ENCODE measurements at regions not wholly inside any gene's neighbourhood (a gene's known extent, or its start where the extent isn't known, plus 50 kb on each side); places are given as distances from the start of the nearest gene placed in this dataset.

DNA sequence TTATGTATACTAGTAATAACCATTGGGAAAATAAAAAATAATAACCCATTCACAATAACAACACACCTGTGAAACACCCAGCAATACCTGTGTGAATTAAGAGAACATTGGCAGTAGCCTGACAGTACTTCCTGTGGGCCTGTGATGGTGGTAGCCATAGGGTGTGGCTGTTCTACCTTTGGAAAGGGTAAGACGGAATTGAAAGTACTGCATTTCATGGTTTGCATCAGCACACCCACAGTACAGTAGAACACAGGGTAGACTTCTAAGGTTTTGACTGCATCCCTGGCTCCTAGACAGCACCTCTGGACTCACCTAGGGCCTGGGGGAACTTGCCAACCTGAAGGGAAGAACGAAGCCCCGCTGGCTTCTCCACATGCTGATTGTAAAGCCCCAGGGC lies 279.8 kb downstream of the HTR1B start:
- TF ChIP-seq, protein P1, sequence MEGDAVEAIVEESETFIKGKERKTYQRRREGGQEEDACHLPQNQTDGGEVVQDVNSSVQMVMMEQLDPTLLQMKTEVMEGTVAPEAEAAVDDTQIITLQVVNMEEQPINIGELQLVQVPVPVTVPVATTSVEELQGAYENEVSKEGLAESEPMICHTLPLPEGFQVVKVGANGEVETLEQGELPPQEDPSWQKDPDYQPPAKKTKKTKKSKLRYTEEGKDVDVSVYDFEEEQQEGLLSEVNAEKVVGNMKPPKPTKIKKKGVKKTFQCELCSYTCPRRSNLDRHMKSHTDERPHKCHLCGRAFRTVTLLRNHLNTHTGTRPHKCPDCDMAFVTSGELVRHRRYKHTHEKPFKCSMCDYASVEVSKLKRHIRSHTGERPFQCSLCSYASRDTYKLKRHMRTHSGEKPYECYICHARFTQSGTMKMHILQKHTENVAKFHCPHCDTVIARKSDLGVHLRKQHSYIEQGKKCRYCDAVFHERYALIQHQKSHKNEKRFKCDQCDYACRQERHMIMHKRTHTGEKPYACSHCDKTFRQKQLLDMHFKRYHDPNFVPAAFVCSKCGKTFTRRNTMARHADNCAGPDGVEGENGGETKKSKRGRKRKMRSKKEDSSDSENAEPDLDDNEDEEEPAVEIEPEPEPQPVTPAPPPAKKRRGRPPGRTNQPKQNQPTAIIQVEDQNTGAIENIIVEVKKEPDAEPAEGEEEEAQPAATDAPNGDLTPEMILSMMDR (IDR thresholded peaks at IDR 0.05; ENCODE audit: low read depth, low read length): no peak
- H3K4me1 ChIP-seq: no peaks in the 10 kb centered on the region
- no peaks in the 10 kb centered on the region for H3K9me3 ChIP-seq
- H3K27me3 ChIP-seq: no peaks in the 10 kb centered on the region
- H3K4me3 ChIP-seq (ENCODE audit: low read depth, low read length): no peak overlapping the region
- DNase-seq: no peak
- no peaks in the 10 kb centered on the region for H3K36me3 ChIP-seq

DNA sequence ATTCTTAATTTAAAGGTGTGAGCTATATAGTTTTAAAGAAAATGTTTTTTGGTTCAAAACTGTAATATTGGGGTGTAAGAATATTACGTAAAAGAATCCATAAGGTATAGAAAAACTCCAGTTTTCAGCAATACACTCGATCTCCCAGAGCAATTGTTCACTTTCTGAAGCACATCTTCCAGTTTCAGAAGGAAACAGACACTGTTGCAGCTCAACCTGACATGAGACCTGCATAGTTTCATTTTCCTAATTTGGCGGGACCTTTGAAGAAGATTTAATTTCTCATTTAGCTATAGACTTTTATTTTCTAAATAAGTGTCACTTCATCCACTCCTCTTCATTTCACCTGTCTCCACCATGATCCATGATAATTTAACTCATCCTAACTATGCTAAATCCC lies 281.5 kb downstream of the HTR1B start:
- H3K36me3 ChIP-seq: no peaks in the 10 kb centered on the region
- no peak overlapping the region for H3K4me3 ChIP-seq (ENCODE audit: low read depth, low read length)
- DNase-seq: no peak
- no peaks in the 10 kb centered on the region for H3K4me1 ChIP-seq
- H3K9me3 ChIP-seq: no peaks in the 10 kb centered on the region
- H3K27me3 ChIP-seq: no peaks in the 10 kb centered on the region
- TF ChIP-seq, protein P1 (IDR thresholded peaks at IDR 0.05; ENCODE audit: low read depth, low read length): no peak

DNA sequence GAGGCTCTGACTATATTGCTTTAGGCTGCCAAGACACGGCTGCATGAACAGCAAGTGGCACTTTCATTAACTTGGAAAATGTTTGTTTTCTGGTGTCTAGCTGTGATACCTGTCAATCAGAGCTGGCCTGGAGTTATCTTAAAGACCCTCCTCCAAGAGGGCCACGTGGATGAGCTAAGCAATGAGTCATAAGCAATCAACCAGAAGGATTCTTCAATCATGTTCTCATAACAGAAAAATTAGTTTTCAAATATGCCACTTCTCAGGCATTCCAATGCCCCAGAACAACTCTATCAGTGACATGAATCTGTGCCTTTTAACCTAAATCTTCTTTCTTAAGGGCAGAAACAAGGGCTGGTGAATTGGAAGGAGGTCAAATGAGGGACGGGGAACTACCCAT lies 283.0 kb downstream of the HTR1B start:
- no peaks in the 10 kb centered on the region for H3K27me3 ChIP-seq
- H3K9me3 ChIP-seq: no peaks in the 10 kb centered on the region
- no peaks in the 10 kb centered on the region for H3K4me1 ChIP-seq
- H3K36me3 ChIP-seq: no peaks in the 10 kb centered on the region
- DNase-seq: no peak
- TF ChIP-seq, protein P1 (IDR thresholded peaks at IDR 0.05; ENCODE audit: low read depth, low read length): no peak
- no peak overlapping the region for H3K4me3 ChIP-seq (ENCODE audit: low read depth, low read length)

DNA sequence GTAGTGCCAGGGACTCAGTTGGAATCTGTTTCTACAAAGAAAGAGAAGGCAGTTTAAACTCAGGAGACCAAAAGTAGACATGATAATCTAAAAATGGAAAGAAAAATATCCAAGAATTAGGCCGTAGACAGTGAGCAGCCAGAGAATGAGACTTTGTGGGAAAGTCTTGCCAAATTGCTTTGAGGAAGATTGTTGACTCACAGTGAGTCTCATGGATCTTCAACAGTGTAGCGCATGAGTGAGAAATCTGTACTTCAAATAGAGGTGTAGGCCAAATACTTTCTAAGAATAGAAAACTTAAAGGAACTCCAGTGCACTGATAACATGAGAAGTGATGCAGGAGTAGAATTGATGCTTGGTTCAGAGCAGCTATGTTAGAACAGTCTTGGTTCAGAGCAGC lies 284.5 kb downstream of the HTR1B start:
- H3K27me3 ChIP-seq: no peaks in the 10 kb centered on the region
- H3K36me3 ChIP-seq: no peaks in the 10 kb centered on the region
- no peaks in the 10 kb centered on the region for H3K4me1 ChIP-seq
- no peak overlapping the region for H3K4me3 ChIP-seq (ENCODE audit: low read depth, low read length)
- TF ChIP-seq, protein P1 (IDR thresholded peaks at IDR 0.05; ENCODE audit: low read depth, low read length): no peak
- no peak for DNase-seq
- no peaks in the 10 kb centered on the region for H3K9me3 ChIP-seq

DNA sequence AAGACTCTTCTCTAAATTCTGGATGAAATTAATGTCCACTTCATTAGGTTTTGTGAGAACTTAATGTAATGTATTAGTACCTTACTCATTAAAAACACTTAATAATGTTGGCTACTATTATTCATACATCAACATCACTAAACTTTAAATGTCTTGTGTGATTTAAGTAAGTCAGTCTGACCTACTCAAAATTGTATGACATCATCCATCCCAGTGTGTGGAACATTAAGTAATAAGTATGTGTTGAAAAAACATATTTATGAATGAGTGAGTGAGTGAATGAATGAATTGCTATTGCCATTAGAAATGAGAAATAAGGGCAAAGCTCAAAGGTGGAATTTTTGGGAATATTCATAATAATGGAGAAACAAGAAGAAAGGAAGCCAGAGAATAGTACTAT lies 285.8 kb downstream of the HTR1B start:
- Histone ChIP-seq H3K27me3 (no peaks in the 10 kb centered on the region), H3K36me3 (no peaks in the 10 kb centered on the region), H3K9me3 (no peaks in the 10 kb centered on the region), H3K4me3 (ENCODE audit: low read depth, low read length) (no peak overlapping the region), H3K4me1 (no peaks in the 10 kb centered on the region)
- no peak for DNase-seq
- TF ChIP-seq, protein P1 (IDR thresholded peaks at IDR 0.05; ENCODE audit: low read depth, low read length): no peak

DNA sequence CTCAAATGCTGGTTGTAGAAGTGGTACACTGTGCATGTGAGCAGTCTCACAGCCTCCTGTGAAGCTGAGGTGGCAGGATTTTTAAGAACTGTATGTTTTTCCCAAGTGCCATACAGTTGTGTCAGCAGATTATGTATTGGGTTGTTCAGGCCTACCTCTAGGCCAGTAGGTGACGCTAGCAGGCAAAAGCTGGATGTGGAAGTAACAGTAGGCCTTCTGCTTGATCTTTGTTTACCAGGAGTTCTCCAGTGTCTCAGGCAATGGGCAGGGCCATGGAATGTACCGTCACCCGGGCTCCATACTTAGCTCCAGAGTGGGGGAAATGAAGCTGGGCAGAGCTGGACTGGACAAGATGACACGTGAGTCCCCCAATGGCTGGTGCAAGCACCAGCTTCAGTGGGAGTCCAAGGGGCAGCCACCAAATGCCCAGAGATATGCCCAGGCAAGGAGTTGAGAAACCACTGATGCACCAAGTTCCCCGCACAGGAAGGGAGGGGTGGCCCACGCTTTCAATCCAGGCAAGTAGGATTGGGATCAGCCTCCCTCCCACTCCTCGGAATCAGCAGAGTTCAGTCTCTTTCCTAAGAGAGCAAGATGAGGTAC lies 289.7 kb downstream of the HTR1B start:
- no peak overlapping the region for H3K4me3 ChIP-seq (ENCODE audit: low read depth, low read length)
- DNase-seq: peak; percentile 18

More for the DNA sequence above, 289.7 kb downstream of the HTR1B start:
- H3K9me3 ChIP-seq: no peaks in the 10 kb centered on the region
- H3K4me1 ChIP-seq: no peaks in the 10 kb centered on the region
- no peaks in the 10 kb centered on the region for H3K36me3 ChIP-seq
- H3K27me3 ChIP-seq: no peaks in the 10 kb centered on the region
- TF ChIP-seq, protein P1 (IDR thresholded peaks at IDR 0.05; ENCODE audit: low read depth, low read length): peak; percentile 51

Measured in BE2C (cell line).